CD4-positive, alpha-beta T cell treated with Interleukin-10 for 1 hour (primary cell): ENCODE measurements at regions not wholly inside any gene's neighbourhood (a gene's known extent, or its start where the extent isn't known, plus 50 kb on each side); places are given as distances from the start of the nearest gene placed in this dataset.
"Not testable (repeated sequence)": the region's sequence is repeated elsewhere in the genome, so short reads cannot be mapped to it uniquely, and the experiment has no call there.

Experiments used
- DNase-seq: peaks from one replicate; pipeline ENCODE4 v3.0.0-alpha.2; 2020

DNA sequence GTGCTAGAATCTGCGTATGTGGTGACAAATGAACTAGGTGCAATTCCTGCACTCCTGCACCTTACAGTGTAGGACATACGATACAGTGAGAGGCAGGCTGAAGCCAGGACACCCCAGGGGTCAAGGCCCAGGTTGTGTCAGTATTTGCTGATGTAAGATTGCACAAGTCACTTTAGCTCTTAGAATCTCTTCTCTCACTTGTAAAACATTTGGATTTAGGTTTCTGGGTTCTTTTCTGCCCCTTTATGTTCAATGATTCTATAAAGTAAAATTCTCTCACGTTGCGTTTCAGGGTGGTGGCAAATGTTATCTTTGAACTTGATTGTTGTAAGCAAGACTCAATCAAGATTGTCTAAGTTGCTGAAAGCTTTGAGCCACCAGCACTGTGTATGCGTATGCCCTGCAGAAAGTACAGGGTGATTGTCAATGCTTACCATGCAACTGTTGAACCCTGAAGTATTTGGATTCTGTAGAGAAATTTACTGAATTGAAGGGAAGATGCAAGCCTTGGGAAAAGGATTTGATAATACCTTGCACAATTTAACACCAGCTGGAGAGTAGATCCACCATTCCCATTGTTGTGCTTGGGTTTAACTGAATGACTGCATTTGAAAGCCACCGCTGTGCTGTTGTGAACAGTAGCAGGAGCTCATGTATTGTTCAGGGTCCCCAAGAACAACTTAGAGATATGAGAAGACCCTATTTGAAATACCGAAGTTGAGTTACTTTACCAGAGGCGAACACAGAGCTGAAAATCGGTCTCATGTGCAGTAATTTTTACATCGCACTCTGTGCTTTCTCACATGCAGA is 106.1 kb upstream of the CITED2 start:
- no peak for DNase-seq

DNA sequence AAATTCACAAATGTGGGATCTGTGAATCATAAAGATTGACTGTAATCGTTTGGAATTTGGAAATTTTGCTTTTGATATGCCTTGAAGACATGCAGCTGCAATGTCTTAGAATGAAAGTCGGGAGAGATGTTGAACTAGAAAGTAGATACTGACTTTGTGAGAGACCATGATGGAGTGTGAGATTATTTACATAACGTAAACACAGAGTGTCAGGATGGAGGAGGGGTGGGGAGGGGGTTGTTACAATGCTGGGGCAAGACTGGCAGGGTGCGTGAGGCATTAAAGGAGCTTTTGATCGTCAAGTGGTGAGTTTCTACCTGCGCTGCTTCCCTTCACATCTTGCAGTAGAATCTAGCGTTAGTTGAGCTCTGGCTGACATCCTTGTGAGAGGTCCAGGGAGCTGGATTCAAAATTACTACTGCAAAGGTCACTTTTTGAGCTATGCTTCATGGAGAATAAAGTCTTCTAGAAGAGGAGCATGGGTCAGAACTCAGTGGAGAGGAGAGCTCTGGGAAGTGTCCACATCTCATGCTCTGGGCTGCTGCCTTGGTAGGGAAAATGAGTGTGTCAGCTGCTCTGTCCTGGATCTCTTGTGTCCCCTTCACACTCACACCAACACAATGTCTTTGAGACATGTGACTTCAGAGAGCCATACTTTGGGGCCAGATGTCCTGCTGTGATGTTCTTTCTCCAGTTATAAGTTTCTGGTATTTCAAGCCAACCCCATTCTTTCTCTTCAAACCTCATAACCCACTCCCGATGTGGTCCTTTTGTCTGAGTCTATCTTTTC is 105.2 kb upstream of the CITED2 start:
- DNase-seq = no peak

DNA sequence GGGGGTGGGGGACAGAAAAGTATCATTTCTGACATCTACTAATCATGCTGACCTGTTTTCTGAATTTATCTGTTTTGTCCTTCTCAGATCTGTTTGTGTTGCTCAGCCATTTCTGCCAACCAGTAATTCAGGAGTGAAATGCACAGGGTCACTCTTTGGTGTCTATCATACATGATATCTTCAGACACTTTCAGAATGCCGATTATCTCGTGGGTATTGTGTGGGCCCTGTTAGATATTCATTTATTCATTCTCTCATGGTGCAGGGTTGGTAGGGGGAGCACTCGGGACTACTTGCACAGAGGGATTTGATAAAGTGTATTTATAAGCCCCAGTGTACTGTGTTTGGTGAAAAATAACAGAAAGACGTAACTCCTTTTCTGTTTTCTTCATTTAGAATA is 101.2 kb upstream of the CITED2 start:
- no peak for DNase-seq

DNA sequence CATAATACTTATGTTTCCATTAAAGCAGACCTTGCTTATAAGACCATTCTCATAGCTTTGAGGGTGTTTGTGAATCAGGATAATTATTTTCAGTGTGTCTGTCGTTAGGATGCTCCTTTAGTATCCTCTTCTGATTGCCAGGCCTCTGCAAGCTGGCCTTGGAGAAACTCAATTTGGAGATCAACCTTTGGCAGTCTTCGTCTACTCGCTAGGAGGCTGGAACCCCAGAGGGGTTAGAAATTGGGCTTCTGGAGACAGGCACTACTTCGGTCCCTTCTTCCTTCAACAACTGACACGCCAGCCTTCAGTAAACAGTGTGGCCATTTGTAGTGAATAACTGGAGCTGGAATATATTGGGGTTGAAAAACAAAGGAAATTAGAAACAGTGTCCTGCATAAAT is 100.8 kb upstream of the CITED2 start:
- no peak for DNase-seq

DNA sequence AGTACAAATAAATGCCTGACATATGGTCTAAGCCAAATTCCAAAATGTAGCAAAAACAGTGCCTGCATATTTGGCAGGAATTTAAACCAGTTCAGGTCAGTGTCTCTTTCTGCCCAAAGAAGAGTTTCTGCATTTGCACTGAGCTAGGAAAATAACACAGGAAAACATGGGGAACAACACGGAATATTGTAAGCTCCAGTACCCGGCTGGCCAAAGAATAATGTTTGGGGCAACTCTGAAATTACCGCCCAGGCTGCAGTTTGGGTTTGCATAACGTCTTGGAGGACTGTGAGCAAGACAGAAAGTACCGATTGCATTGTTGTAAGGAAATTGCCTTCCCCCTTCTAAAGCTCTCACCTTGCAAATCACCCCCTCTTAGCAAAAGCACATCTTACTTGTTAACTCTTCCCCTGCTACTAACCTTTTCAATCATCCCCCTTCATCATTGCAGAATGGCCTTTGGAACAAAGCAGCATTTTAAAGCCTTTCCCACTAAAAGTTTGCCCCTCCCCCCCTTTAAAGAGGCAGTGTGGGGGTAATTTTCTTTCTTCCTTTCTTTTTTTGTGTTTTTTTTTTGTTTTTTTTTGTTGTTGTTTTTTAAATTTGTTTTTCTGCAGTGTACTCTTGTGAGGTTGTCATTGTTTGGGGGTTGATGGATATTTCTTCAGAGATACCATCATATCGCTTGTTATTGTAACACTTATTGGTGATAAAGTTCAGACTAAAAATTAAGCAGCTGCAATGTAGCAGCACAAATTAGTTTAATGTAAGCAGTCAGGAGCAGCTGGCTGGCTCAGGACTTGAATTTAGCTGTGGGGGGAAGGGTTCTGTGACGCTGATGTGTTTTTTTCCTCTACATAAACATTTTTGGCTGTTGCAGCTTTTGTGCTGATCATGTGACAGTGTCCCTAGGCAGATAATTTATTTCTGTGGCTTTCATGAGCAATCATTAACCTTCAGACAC is 100.0 kb upstream of the CITED2 start:
- no peak for DNase-seq

DNA sequence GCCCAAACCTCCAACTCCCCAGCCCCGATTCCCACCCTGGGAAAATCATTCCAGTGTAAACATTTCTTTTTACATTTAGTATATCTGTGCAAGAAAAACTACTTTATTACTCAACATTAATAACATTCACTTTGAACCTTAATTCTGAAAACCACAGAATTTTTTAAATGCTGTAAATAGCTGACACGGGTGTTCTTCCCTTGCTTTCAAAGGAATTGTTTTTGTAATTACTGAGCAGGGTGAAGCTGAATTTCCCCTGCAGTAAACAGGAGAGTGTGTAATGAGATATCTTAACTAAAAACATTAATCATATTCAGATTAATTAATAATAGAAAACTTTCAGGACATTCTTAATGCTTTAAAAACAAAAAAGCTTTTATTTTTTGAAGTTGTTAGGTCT is 99.3 kb upstream of the CITED2 start:
- no peak for DNase-seq

DNA sequence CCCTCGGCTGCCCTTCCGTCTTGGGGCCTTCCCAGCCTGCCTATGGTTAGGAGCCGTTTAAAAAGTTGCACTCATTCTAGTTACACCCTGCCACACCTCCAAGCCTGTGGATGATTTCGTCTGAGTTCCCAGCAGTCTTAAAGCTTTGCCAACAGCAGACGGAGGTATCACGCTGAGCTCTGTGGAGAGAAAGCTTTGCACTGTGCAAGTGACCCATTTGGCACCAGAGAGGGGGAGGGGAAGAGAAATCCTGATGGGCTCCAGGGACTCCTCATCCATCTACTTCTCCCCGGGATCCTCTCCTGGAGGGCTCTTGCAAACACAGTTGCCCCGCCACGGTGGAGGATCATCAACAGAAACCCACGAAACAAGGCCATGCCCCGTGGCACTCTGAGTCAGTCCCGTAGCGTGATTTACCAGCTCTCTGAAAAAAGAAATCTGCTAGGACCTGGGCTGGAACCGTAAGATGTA is 98.8 kb upstream of the CITED2 start:
- DNase-seq = no peak

DNA sequence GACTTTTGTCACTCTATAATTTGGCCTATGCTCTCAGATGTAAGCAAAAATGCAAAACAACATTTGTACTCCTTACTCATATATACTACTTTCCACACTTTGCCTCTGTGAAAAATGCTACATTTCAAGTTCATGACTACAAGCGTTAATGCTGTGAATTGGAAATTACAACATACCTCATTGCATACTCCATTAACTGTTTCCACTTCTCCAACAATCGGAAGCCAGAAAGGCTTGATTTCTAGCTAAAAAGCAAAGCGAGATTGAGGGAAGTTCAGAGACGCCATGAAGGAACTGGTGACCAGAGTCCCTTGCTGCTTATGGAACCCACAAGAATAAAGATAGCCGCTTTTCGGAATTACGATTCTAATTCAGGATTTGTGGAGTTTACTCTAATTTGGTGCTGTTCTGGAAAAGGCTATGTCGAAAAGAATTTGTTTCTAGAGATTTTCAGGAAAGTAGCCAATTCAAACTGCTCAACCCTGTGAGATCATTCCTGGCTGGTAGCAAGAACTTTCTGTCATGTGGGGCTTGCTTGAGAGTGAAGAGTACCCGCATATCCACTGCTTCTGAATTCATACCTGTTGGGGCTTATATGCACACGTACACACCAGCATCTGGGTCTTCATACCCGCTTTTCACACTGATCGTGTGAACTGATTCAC is 98.0 kb upstream of the CITED2 start:
- no peak for DNase-seq

DNA sequence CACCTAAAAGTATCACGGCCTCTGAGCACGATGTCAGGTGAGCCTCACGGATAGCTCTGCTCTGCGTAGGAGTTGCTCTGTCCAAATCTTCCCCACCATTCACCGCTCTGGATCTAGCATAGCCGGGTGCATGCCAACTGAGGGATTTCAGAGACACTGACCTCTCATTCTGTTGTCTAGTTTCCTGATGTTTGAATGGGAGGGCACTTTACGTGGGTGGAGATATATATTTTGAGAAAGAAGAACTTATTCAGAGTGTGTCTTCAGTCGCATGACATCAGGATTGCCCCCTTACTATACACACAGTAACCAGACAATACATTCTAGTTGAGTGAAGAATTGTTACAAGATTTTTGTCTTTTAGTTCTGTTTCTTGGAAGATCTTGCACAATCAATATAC is 96.5 kb upstream of the CITED2 start:
- no peak for DNase-seq

DNA sequence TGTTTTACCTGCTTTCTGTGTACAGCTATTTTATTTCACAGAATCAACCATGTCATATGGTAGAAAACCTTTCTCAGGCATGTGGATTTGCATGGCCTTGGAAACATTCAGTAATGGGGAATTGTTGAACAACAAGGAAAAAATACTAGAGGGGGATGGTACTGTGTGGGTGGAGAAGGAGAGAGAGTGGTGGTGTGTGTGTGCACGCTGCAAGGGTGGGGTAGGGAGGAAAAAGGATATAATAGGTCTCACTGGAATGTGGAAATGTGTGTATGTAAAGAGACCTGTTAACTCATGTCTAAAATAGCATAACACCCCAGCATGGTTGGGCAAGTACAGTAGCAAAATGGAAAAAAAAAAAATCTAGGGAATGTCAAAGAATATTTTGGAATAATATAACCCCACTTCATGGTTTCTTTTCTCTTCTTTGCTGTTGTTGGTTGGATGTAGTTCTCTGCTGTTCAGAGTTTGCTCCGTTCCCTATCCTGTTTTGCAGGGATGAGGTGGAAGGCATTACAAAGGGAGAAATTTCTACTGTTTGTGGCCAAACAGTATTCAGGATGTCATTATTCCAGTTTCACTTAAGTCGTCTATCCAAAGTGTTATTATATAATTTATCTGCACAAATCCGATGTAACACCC is 93.9 kb upstream of the CITED2 start:
- DNase-seq = no peak

DNA sequence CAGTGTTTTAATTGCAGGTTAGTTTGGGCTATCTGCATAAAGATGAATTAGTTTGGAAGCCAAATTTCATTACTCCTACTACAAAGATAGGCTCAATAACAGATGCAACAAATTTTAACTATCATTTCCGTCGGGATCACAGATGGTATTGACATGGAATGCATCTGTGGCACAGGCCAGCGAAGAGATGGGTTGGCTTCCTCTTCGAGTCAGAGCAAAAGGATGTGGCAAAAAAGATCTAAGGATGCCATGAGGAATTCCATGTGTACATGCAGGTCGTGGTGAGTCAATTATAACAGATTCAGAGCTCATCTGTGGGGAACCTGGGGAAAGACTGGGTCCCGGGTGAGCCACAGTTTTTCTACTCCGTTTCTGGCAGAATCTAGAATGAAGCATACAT is 83.0 kb upstream of the CITED2 start:
- no peak for DNase-seq

DNA sequence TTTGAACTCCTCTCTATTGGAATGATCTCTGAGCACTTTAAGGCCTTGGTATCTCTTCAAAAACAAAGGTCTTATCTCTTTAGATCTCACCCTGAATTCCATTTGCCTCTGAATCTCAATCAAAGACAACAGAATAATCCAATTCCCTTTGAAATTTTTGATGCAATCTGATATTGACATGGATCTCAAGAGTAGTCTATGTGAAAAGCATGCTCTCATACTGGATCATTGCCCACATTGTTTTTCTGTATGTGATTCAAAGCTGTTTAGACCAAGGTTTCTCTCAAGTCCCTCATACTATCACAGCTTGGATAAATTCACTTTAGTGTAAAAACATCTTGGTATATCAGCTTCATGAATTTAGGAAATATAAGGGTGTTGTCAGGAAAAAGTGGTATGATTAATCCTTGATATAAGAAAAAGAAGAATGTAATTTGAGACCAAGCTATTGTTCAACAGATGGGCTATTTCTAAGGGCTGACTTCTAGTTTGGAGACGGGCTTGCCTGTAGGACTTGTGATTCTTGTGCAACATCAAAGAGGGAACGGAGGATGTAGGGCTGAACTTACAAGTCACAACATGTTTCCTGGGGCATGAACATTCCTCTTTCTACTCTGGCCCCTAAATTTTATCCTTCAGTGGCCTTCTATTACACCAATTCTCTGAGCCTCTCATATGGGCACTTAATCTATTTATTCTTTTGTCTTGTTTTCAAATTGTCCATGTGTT is 77.9 kb upstream of the CITED2 start:
- DNase-seq = no peak

DNA sequence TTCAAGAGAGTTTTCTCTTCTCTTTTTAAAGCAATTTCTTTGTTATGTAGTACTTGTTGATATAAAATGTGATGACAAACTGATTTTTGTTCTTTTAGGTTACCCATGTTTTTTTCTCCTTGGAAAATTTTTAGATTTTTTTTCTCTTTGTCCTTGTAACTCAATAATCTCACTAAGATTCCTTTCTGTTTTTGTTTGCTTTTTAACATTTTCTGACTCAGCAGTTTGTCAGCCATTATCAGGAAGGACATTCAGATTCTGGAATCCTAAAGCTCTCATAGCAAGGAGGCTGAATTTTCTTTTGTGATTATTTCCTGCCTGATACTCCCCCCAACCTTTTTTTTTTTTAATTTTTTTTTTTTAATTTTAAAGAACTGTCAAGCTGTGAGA is 75.2 kb upstream of the CITED2 start:
- DNase-seq = no peak

DNA sequence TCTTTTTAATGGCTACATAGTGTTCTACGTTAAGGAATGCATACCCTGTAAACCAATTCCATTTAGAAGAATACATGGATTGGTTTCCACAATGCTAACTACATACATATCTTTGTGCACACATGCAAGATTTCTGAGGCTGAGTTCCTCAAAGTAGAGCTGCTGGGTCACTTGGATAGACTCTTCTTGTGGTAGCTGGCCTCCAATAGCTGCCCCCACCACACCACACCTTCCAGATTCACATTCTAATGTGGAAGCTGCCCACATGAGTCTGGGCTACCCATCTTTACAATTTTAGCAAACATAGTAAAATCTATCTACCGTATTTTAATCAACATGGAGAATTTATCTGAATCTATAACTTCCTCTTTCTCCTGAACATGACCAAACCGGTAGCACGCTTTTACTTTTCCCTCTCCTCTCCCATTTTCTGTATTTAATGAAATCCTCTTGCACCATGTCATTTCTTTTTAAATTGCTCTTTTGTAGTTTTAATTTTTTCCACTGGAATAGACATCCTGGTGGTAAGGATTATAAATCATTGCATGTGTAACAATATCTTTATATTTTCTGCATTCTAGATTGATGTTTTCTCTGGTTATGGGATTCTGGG is 74.7 kb upstream of the CITED2 start:
- no peak for DNase-seq

DNA sequence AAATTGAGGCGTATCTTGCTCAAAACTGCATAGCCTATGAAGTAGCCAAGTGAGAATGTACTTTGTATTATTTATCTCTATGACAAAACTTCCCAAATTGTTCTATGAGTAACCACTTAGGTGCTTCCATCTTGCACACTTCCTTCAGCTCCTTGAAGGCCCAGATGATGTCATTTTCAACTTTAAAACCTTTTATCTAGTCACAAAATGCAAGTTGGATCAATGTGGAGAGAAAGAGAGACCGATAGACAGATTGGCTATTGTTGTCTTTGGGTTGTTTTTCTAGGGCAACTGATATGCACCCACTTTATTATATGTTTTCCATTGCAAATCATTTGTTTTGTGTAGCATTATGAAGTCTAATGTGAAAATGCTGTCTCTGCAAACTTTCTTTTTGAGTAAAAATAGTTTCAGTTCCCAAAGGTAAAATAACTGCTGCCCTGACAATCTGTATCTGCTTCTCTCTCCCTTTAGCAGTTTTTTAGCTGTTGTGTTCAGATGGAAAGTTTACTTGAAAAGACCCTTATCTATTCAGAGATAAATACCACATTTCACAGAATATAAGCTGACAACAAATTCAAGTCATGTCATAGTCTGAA is 73.7 kb upstream of the CITED2 start:
- DNase-seq = no peak

DNA sequence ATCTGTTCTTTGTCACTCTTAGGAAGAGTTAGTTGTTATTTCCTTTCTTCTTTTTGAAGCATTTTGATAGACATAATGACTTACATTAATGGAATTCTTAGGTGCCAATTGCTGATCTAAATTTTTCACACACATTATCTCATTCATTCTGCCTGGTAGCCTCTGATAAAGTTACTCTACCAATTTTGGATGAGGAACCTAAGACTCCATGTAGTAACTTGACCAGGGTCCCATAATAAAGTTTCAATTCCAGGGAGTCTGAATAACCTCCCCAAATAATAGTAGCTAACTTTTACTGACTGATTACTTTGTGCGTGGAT is 73.2 kb upstream of the CITED2 start:
- DNase-seq = no peak

DNA sequence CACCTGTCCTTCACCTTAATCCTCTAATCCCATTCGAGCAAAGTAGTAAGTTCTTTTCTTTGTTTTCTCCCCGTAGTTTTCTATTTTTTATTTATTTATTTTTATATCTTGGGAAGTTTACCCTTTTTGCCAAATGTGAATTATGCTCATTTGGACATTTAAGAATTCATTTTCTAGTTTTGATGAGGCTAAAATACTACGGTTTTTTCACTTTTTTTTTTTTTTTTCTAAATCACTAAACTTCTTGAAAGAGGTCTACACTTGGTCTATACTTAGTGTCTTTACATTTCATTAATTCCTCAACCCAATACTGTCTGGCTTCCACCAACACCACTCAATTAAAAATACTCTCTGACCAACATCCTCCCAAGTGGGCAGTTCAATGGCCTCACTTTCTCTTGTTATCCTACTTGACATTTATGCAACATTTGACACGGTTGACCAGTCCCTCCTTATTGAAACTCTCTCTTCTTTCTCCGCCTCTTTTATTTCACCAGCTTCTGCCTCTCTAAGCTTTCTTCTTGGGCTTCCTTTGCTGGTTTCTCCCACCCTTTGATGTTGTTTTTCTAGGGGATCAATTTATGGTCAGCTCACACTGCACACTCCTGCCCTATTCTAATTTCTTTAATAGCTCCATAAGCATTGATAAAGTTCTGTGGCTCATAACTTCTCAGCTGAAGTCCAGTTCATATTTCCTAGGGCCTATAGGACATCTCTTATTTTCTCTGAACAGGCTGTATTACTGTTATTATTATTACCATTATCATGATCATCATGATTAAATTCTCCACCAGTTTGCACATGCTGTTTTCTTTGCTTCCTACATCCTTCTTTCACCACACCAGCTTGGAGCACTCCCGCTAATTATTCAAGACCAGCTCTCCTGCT is 72.6 kb upstream of the CITED2 start:
- no peak for DNase-seq

DNA sequence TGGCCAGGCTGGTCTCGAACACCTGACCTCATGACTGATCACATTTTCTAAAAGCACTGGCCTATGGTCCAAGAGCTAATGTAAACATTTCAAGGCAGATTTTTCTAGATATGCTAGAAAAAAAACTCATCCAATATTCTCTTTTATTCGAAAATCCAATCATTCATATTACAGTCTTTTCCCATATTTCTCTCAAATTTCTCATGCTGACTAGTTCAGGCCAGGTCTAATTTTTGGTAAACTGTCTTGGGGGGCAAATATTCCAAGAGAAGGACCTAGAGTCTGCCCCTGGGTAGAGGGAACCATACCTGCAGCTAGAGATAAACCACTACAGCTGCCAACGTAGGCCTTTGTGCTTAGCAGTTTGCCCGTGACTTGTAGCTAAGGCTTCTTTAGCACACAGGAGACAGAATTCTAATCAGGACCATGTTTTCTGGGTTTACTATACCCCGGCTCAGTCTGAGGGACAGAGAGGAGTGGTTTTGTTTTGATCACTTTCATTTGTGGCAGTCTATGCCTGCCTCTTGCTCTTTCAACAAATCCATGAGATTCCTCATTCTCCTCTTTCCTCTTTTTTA is 71.8 kb upstream of the CITED2 start:
- no peak for DNase-seq

DNA sequence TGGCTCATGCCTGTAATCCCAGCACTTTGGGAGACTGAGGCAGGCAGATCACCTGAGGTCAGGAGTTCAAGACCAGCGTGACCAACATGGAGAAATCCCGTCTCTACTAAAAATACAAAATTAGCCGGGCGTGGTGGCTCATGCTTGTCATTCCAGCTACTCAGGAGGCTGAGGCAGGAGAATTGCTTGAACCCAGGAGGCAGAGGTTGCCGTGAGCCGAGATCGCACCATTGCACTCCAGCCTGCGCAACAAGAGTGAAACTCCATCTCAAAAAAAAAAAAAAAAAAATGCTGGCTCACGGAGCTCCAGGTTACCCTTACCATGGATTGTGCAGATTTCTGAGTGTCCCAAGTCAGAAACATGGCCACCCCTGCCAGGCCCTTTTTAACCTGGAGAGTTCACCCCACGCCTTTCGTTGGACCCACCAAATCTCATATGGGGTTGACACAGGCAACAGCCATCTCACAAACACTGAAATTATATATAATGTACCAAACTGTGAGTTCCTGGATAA is 69.9 kb upstream of the CITED2 start:
- DNase-seq = not testable (repeated sequence)
